Motor neuron (in vitro differentiated cells): ENCODE measurements at regions not wholly inside any gene's neighbourhood (a gene's known extent, or its start where the extent isn't known, plus 50 kb on each side); places are given as distances from the start of the nearest gene placed in this dataset.
A peak's percentile ranks its signal among the peaks of the same experiment; 100 is the strongest.
"Not testable (repeated sequence)": the region's sequence is repeated elsewhere in the genome, so short reads cannot be mapped to it uniquely, and the experiment has no call there.

Source experiments
- ATAC-seq, 8 experiments: fragments of 200-7000 bp; cut with Tn5 transposase; replicated peaks in 6 of 8; 2 replicates each; pipeline ENCODE4 v1.8.0; 2021; ENCODE audit warnings: mild to moderate bottlenecking in 8 of 8, moderate library complexity in 8 of 8
- H3K27ac ChIP-seq, 2 donors: fragments of 250-450 bp; sonication (Bioruptor Pico); 2 replicates each; pipeline ENCODE4 v1.9.0; 2021; ENCODE audit warnings: antibody characterized with exemption in 2 of 2, mild to moderate bottlenecking in 2 of 2, moderate library complexity in 1 of 2
- H3K4me1 ChIP-seq, 2 donors: fragments of 250-450 bp; sonication (Bioruptor Pico); replicated peaks in 1 of 2; 2 replicates each; pipeline ENCODE4 v1.6.1; 2021; ENCODE audit warnings: antibody characterized with exemption in 2 of 2, mild to moderate bottlenecking in 2 of 2, moderate library complexity in 1 of 2
- H3K4me3 ChIP-seq, 5 donors: fragments of 250-450 bp; sonication (Bioruptor Pico); 2 replicates each; pipeline ENCODE4 v1.9.0; 2021; ENCODE audit warnings: antibody characterized with exemption in 5 of 5, mild to moderate bottlenecking in 5 of 5, moderate library complexity in 4 of 5
- WGBS, 10 experiments: fragments of 450-650 bp; shearing (Covaris generic); methylation state at CpG; one replicate each; pipeline ENCODE4 v1.0.0; 2022; 5-methylcytosine and 5-hydroxymethylcytosine counted together
- in situ Hi-C, 9 experiments: fragments of 400-800 bp; cut with MboI; loops; one replicate each; pipeline ENCODE4 v1.15.0; 2021; ENCODE audit warnings: low sequenced_read_pairs in 9 of 9, low pct_unique_long_range_greater_than_20kb in 2 of 9; ENCODE audit not compliant: unreplicated experiment in 9 of 9

DNA sequence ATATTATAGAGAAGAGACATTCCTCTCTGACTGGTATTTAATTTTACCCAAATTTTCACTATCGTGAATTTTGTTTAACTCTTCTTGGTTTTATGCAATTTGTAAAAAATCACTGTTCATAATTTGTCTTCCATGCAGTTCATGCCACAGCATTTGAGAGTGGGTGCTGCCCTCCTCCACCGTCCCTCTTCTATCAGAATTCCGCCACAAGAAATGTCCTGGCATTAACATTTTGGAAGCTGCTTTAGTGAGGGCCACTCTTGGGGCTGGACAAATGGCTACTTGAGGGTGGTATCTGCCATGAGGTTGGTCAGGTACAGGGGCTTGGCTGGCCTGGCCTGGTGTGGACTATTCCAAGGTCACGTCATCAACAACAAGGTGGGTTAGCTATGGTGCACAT is 68.3 kb upstream of the CLDN5 start:
- Histone ChIP-seq H3K4me1 (peaks cover 0 to 3% of the 10 kb centered on the region in 2 donors), H3K27ac (no peak overlapping the region), H3K4me3 (no peak overlapping the region)
- ATAC-seq = no peak
- WGBS, 10 experiments = 50 to 100% (median 78%) methylated on average over 1 to 4 of the region's 4 CpGs; no CpG with 5 or more reads in 1 of the 10 experiments
- in situ Hi-C loops = no loop called here

DNA sequence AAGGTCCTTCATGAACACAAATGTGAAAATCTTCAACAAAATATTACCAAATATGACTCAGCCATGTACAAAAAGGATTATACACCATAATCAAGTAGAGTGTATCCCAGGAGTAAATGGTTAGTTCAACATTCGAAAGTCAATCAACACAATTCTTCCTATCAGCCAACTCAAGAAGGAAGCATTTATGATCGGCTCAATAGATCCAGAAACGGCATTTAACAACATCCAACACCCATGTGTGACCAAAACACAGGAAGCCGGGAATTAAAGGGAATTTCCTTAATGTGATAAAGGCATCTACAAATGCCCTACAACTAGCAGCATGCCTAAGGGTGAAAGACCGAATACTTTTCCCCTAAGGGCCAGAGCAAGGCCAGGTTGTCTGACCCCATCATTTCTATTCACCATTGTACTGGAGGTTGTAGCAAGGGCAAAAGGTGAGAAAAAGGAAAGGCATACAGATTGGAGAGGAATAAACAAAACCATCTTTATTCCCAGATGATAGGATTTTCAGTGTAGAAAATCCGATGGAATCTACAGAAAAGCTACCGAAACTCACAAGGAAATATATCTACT is 69.9 kb upstream of the CLDN5 start:
- H3K4me1 ChIP-seq = peaks cover 0 to 3% of the 10 kb centered on the region in 2 donors
- 31 to 86% (median 71%) methylated on average over 2 to 5 of the region's 7 CpGs for WGBS, 10 experiments
- no peak overlapping the region for H3K27ac ChIP-seq
- ATAC-seq = no peak
- no peak overlapping the region for H3K4me3 ChIP-seq
- in situ Hi-C loops = no loop called here

DNA sequence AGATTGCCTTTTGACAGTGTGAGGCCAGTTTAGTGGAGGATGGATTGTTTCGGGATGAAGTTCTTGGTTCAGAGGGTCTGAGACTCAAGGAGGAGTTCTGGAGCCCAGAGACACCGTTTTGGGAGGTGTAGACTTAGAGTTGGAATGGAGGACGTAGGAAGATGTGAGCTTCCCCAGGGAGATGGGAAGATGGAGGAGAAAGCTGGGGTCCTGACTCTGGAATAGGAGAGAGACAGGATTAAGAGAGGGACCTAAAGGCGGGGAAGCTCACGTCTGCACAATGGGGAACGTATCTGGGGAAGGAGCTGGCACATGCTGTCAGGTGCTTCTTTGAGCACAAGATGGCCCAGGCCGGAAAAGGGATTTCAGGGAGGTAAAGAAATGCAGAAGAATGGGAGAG is 71.3 kb upstream of the CLDN5 start:
- Histone ChIP-seq H3K4me3 (no peak overlapping the region), H3K27ac (no peak overlapping the region), H3K4me1 (peaks cover 0 to 3% of the 10 kb centered on the region in 2 donors)
- in situ Hi-C loops = no loop called here
- no peak for ATAC-seq
- WGBS, 10 experiments = 60 to 100% (median 70%) methylated on average over 1 to 7 of the region's 7 CpGs; no CpG with 5 or more reads in 3 of the 10 experiments

DNA sequence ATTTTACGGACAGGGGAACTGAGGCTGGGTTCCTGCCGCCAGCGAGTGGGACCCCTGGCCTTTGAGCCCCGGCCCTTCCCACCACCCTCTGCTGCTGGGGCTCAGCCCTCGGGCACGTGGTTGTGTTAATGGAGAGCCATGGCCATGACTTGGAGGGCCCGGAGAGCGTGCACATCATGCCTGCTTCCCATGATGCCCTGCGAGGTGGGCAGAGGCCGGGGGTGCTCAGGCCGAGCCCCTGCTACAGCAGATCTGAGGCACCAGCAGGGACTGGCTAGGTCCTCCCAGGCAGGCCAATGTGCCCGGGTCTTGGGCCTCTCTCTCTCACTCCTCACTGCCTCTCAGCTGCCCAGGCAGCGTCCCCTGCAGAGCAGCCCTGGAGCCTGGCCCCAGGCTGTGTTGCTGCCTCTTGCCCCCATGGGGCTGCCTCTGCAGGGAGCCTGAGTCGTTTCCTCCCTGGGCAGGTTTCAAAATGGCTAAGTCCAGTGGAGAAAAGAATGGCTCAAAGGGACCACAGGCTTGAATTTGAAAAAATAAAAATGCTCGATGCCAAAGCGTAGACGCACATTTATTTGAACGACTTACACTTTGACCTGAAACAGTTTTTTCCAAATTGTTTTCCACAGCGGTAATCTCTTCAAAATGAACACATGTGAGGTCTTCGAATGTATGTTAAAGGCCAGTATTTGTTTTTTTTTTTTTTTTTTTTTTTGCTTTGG is 72.6 kb upstream of the CLDN5 start:
- no peak overlapping the region for H3K27ac ChIP-seq
- in situ Hi-C loops = no loop called here
- WGBS, 10 experiments = 53 to 95% (median 78%) methylated on average over 2 to 13 of the region's 20 CpGs
- no peak for ATAC-seq
- H3K4me1 ChIP-seq = peaks cover 0 to 3% of the 10 kb centered on the region in 2 donors
- no peak overlapping the region for H3K4me3 ChIP-seq

DNA sequence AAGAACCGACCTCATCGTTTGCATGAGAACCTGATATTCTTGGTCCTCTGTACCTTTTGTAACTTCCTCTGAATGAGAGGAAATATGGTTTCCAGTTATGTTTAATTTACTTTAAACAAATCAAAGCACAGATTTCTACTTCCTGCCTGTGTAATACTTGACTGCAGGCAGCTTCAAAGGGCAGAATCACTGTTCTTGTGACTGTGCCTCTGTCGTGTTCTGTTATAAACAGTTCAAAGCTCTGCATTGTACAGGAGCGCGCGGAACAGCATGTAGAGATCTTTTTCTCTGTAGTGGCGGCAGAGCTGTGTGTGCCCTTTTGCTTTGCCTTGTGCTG is 73.2 kb upstream of the CLDN5 start:
- ATAC-seq = no peak
- H3K27ac ChIP-seq = no peak overlapping the region
- in situ Hi-C loops = no loop called here
- WGBS, 10 experiments = 42 to 84% (median 73%) methylated on average over 3 to 7 of the region's 7 CpGs; no CpG with 5 or more reads in 1 of the 10 experiments
- H3K4me1 ChIP-seq = peaks cover 0 to 3% of the 10 kb centered on the region in 2 donors
- H3K4me3 ChIP-seq = no peak overlapping the region

DNA sequence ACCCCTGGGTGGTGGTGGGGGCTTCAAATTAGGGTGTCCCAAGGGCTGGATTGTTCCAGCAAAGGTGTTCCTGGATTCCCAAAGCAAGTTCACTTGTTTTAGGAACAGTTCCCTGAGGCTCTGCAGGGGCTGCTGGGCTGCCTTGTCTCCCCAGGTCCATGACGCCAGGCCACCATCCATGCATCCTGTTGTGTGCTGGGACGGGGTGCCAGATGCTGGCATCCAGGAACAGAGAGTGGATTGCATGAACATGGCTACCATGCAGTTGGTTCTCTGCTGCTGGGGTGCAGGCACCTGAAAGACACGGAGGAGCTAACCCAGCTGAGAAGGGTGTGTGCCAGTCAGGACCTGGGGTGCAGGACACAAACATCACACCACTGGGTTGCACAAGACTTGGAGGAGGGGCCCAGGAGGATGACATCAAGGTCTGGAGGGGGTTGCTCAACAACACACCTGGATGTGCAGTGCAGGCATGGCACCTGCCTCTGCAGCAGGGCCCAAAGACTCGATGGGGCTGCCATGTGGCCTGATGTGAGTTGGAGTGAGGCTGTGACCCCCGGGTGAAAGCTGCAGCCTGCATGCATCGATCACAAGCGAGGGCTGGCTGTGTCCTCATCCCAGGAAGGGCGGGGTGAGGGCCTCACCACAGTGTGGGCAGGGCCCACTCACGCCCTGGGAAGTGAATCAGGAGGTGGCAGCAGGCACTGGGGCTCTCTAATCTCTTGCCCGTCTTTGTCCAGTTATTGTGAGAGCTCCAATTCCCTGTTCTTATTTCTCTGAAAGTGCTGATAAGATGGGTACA is 74.0 kb upstream of the CLDN5 start:
- 8 to 76% (median 37%) methylated on average over 2 to 3 of the region's 10 CpGs; no CpG with 5 or more reads in 6 of the 10 experiments for WGBS, 10 experiments
- Histone ChIP-seq H3K4me1 (peaks cover 0 to 3% of the 10 kb centered on the region in 2 donors), H3K27ac (no peak overlapping the region), H3K4me3 (no peak overlapping the region)
- ATAC-seq = peak in 6 of 8 experiments; percentile 23 to 91 (median 34)
- in situ Hi-C loops = no loop called here

DNA sequence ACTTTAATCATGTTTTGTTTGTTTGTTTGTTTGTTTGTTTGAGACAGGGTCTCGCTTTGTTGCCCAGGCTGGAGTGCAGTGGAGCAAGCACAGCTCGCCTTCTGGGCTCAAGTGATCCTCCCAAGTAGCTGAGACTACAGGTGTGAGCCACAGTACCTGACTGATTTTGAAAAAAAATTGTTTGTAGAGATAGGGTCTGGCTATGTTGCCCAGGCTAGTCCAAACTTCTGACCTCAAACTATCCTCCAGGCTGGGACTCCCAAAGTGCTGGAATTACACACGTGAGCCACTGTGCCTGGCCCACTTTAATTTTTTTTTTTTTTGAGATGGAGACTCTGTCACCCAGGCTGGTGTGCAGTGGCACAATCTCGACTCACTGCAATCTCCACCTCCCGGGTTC is 74.8 kb upstream of the CLDN5 start:
- in situ Hi-C loops = no loop called here
- Histone ChIP-seq H3K4me3 (no peak overlapping the region), H3K27ac (no peak overlapping the region)

DNA sequence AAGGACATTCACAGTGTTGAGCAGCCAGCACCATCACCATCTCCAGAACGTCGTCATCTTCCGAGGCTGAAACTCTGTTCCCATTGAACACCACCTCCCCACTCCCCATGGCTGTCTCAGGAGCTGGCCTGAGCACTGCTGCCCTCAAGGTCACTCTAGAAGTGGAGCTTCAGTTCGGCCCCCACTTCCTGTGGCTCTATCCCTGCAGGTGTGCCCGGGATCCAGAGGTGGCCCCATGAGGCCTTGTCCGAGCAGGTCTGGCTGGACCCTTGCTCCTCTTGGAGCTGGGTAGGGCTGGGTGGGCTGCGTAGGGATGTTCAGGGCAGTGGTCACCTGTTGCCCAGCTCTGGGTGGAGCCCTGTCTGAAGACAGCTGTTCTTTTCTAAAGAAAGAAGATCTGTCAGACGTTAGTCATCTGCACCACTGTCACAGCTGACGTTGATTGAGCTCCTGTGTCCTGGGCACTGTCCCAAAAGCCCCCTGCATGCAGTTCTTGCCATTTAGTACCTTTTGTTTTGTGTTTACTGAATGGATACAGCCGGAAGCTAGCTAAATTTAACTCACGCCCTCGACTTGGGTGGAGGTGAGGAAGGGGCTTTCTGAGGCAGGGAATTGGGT is 75.5 kb upstream of the CLDN5 start:
- WGBS, 10 experiments = 40 to 86% (median 85%) methylated on average over 1 to 6 of the region's 12 CpGs; no CpG with 5 or more reads in 5 of the 10 experiments
- ATAC-seq = no peak
- peaks cover 0 to 4% of the 10 kb centered on the region in 2 donors for H3K4me1 ChIP-seq
- in situ Hi-C loops = loop anchor here in 1 of 9 experiments (25.0 kb wide), 1 partner anchor 137 kb away; no protein-coding TSS in a partner anchor
- H3K4me3 ChIP-seq = no peak overlapping the region
- H3K27ac ChIP-seq = no peak overlapping the region

More for the DNA sequence above, 74.8 kb upstream of the CLDN5 start:
- H3K4me1 ChIP-seq = no peaks in the 10 kb centered on the region
- 17 to 100% (median 73%) methylated on average over 1 to 5 of the region's 5 CpGs; no CpG with 5 or more reads in 2 of the 10 experiments for WGBS, 10 experiments
- ATAC-seq = no peak

DNA sequence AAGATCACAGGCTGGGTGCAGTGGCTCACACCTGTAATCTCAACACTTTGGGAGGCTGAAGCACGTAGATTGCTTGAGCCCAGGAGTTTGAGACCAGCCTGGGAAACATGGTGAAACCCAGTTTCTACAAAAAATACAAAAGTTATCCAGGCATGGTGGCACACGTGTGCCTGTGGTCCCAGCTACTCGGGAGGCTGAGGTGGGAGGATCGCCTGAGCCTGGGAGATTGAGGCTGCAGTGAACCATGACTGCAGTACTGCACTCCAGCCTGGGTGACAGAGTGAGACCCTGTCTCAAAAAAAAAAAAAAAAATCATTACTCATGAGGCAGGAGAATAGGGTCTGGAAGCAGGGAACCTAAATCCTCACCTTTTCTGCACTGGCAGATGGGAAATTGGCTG is 79.1 kb upstream of the CLDN5 start:
- not testable (repeated sequence) for H3K27ac ChIP-seq, H3K4me3 ChIP-seq, ATAC-seq
- 0 to 90% (median 60%) methylated on average over 1 to 4 of the region's 4 CpGs; no CpG with 5 or more reads in 5 of the 10 experiments for WGBS, 10 experiments
- H3K4me1 ChIP-seq = peaks cover 0 to 15% of the 10 kb centered on the region in 2 donors
- in situ Hi-C loops = loop anchor here in 1 of 9 experiments (25.0 kb wide), 1 partner anchor 141 kb away; no protein-coding TSS in a partner anchor

DNA sequence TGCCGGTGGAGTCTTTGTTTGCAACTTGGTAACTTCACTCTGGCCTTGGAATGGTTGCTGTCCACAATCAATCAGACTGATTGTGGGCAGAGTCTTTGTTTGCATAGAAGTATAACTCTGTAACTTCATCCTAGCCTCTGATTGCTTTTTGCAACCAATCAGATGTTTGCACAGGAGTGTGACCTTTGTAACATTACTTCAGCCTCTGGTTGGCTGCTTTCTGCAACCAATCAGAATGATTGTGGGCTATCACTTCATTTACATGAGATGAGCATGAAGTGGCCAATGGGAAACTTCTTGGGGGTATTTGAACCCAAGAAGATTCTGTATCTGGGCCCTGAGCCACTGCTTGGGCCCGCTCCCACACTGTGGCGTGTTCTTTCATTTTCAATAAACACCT is 79.6 kb upstream of the CLDN5 start:
- in situ Hi-C loops = loop anchor here in 1 of 9 experiments (25.0 kb wide), 1 partner anchor 141 kb away; no protein-coding TSS in a partner anchor
- Histone ChIP-seq H3K4me3 (no peak overlapping the region), H3K27ac (peak overlapping the region in 1 of 2 donors; percentile 23), H3K4me1 (peaks cover 0 to 15% of the 10 kb centered on the region in 2 donors)
- WGBS, 10 experiments = 50 to 100% (median 82%) methylated on average over 1 to 3 of the region's 3 CpGs; no CpG with 5 or more reads in 2 of the 10 experiments
- ATAC-seq = no peak

DNA sequence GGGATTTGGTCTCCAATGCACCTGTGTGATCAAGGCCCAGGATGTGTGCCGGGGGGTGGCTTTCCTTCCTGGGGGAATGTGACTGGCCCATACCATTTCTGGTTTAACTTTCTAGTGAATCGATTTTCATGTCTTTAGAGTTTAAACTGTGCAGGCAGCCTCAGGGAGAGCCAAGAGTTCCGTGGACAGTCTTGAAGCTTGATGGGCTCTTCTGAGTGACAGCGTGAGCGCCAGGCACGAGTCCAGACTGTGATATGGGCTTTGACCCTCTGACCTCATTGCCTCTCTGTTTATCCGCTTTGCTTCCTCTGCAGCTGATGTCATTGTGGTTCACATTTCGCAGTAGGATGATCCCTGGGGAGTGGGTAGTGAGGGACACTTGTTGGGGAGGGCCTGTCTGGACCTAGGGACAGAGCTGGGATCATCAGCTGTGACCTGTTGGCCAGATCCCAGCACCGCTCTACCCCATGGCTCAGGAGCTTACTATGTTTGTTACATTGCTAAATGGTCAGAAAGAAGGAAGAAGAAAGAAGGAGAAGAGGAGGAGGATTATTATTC is 80.6 kb upstream of the CLDN5 start:
- H3K4me1 ChIP-seq = peaks cover 0 to 15% of the 10 kb centered on the region in 2 donors
- no peak overlapping the region for H3K27ac ChIP-seq
- peak in 2 of 8 experiments; percentile 47 to 50 for ATAC-seq
- in situ Hi-C loops = loop anchor here in 1 of 9 experiments (25.0 kb wide), 1 partner anchor 142 kb away; no protein-coding TSS in a partner anchor
- no peak overlapping the region for H3K4me3 ChIP-seq
- 18 to 73% (median 60%) methylated on average over 1 to 9 of the region's 9 CpGs; no CpG with 5 or more reads in 1 of the 10 experiments for WGBS, 10 experiments
